PFSK-1 (cell line): ENCODE measurements at regions not wholly inside any gene's neighbourhood (a gene's known extent, or its start where the extent isn't known, plus 50 kb on each side); places are given as distances from the start of the nearest gene placed in this dataset.

ENCODE experiments used
- FOXP2 ChIP-seq: optimal IDR thresholded peaks from 2 replicates; pipeline ENCODE3; 2011; ENCODE audit warnings: borderline replicate concordance, control low read depth, inconsistent platforms; ENCODE audit not compliant: insufficient read depth; ENCODE audit errors: extremely low read length, extremely low read depth
- POLR2AphosphoS5 ChIP-seq: IDR thresholded peaks from 2 replicates; pipeline ENCODE4 v1.6.1; 2012; ENCODE audit warnings: low read depth, mild to moderate bottlenecking, control low read depth, low read length, moderate library complexity
- SIN3A ChIP-seq: IDR thresholded peaks from 2 replicates; pipeline ENCODE4 v1.6.1; 2012; ENCODE audit warnings: mild to moderate bottlenecking, low read length, moderate library complexity, borderline replicate concordance; ENCODE audit not compliant: insufficient read depth
- TAF1 ChIP-seq: IDR thresholded peaks from 2 replicates; pipeline ENCODE4 v1.6.1; 2012; ENCODE audit warnings: low read length, control low read depth, borderline replicate concordance; ENCODE audit not compliant: insufficient read depth
- TF ChIP-seq, protein P1 (sequence below), 2 experiments: IDR thresholded peaks; 2 replicates each; pipeline versions ENCODE4 v1.6.1 to v1.8.0; 2011 to 2012; ENCODE audit warnings: low read depth in 2 of 2, low read length in 2 of 2, control low read depth in 1 of 2, inconsistent platforms in 1 of 2, mild to moderate bottlenecking in 1 of 2, moderate library complexity in 1 of 2; ENCODE audit not compliant: insufficient read depth in 1 of 2

DNA sequence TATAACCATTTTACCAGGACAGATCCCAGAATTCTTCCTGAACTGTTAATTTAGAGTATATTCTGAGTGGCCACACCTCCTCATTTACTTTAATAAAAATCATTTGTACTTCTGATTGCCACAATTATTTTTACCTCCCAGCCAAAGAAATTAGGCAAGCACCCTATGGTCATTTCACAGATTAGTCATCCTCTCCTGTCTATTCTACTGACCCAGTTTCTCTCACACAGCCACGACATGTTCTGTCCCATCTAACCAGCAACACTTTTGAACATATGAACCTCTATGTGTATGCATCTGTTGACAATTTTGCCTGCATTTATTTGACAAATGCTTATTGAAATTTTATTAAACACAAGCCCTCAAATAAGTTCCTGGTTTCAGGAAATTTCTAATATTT is 202.6 kb upstream of the STXBP5 start:
- TF ChIP-seq FOXP2 (no peak), POLR2AphosphoS5 (no peak), SIN3A (no peak), TAF1 (no peak)
- TF ChIP-seq, protein P1, sequence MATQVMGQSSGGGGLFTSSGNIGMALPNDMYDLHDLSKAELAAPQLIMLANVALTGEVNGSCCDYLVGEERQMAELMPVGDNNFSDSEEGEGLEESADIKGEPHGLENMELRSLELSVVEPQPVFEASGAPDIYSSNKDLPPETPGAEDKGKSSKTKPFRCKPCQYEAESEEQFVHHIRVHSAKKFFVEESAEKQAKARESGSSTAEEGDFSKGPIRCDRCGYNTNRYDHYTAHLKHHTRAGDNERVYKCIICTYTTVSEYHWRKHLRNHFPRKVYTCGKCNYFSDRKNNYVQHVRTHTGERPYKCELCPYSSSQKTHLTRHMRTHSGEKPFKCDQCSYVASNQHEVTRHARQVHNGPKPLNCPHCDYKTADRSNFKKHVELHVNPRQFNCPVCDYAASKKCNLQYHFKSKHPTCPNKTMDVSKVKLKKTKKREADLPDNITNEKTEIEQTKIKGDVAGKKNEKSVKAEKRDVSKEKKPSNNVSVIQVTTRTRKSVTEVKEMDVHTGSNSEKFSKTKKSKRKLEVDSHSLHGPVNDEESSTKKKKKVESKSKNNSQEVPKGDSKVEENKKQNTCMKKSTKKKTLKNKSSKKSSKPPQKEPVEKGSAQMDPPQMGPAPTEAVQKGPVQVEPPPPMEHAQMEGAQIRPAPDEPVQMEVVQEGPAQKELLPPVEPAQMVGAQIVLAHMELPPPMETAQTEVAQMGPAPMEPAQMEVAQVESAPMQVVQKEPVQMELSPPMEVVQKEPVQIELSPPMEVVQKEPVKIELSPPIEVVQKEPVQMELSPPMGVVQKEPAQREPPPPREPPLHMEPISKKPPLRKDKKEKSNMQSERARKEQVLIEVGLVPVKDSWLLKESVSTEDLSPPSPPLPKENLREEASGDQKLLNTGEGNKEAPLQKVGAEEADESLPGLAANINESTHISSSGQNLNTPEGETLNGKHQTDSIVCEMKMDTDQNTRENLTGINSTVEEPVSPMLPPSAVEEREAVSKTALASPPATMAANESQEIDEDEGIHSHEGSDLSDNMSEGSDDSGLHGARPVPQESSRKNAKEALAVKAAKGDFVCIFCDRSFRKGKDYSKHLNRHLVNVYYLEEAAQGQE (IDR thresholded peaks at IDR 0.05; ENCODE audit: insufficient read depth in 1 of 2, low read depth in 2 of 2, low read length in 2 of 2) = no peak
